ENCODE measurements at regions not wholly inside any gene's neighbourhood (a gene's known extent, or its start where the extent isn't known, plus 50 kb on each side); places are given as distances from the start of the nearest gene placed in this dataset.

DNA sequence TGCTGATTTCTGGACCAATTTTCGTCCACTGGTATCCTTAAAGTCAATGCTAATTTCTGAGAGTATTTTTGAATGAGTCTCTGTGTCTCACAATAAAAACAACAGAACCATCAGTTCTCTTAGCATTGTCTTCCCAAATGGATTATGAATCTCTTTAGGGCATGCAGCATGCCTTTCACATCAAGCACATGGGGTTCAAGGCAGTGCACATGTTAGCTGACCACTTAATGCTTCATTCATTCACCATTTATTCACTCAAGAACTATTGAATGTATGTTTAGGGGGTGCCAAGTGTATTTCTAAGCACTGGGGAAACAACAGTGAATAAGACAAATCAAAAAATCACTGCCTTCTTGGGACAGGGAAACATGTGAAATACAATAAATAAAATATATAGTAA is 126.7 kb upstream of the SLC44A3 start:
- H3K27me3 ChIP-seq (ENCODE audit: control insufficient read depth in 4 of 4, insufficient read depth in 4 of 4, low read length in 3 of 4) = no peaks in the 10 kb centered on the region
- no peak overlapping the region for H3K27ac ChIP-seq (ENCODE audit: low read depth in 1 of 2, low read length in 2 of 2)
- H3K4me1 ChIP-seq (ENCODE audit: control insufficient read depth in 4 of 4, insufficient read depth in 4 of 4, low read length in 3 of 4) = no peaks in the 10 kb centered on the region
- no peak overlapping the region for H3K4me3 ChIP-seq (ENCODE audit: low read depth in 1 of 3, low read length in 3 of 3)
- DNase-seq (ENCODE audit: low spot score) = no peak
- WGBS = 90% methylated on average over 1 of the region's 1 CpG
- no peak overlapping the region for H3K9ac ChIP-seq (ENCODE audit: low read depth in 1 of 2, low read length in 2 of 2)
- H3K9me3 ChIP-seq (ENCODE audit: control insufficient read depth in 4 of 4, low read length in 3 of 4) = peaks cover 5 to 9% (median 6%) of the 10 kb centered on the region in 4 donors
- no peaks in the 10 kb centered on the region for H3K36me3 ChIP-seq (ENCODE audit: control insufficient read depth in 4 of 4, insufficient read depth in 3 of 4, low read depth in 1 of 4, low read length in 3 of 4)
- TF ChIP-seq FOXA1 (IDR thresholded peaks at IDR 0.05) = no peak
- no peak for TF ChIP-seq TAF1 (conservative IDR thresholded peaks at IDR 0.05)
- no peak for TF ChIP-seq EGR1 (IDR thresholded peaks at IDR 0.05; ENCODE audit: low read depth in 2 of 2)
- TF ChIP-seq RAD21 (IDR thresholded peaks at IDR 0.05) = no peak
- TF ChIP-seq, protein P1, sequence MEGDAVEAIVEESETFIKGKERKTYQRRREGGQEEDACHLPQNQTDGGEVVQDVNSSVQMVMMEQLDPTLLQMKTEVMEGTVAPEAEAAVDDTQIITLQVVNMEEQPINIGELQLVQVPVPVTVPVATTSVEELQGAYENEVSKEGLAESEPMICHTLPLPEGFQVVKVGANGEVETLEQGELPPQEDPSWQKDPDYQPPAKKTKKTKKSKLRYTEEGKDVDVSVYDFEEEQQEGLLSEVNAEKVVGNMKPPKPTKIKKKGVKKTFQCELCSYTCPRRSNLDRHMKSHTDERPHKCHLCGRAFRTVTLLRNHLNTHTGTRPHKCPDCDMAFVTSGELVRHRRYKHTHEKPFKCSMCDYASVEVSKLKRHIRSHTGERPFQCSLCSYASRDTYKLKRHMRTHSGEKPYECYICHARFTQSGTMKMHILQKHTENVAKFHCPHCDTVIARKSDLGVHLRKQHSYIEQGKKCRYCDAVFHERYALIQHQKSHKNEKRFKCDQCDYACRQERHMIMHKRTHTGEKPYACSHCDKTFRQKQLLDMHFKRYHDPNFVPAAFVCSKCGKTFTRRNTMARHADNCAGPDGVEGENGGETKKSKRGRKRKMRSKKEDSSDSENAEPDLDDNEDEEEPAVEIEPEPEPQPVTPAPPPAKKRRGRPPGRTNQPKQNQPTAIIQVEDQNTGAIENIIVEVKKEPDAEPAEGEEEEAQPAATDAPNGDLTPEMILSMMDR (IDR thresholded peaks at IDR 0.05; ENCODE audit: low read depth, low read length, missing input control) = no peak

DNA sequence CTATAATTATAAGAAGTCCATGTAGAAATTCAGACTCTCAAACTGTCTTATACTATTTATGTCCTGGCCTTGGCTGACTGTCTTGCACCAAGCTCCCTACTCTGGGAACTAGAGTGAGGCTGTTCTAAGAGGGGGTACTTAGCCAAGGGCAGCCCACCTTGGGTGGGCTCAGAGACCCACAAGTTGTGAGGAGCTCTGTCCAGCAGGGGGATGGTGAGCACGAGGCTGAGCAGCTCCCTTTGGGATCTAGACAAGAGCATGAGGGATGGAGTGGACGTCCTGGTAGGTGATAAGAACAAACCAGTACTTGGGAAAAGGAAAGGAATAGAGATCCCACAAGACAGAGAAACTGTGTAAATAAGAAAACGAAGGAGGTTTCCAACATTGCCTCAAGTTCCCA is 127.1 kb upstream of the SLC44A3 start:
- WGBS = 90% methylated on average over 3 of the region's 3 CpGs
- Histone ChIP-seq H3K27ac (ENCODE audit: low read depth in 1 of 2, low read length in 2 of 2) (no peak overlapping the region), H3K9ac (ENCODE audit: low read depth in 1 of 2, low read length in 2 of 2) (no peak overlapping the region), H3K9me3 (ENCODE audit: control insufficient read depth in 4 of 4, low read length in 3 of 4) (peaks cover 5 to 9% (median 6%) of the 10 kb centered on the region in 4 donors), H3K27me3 (ENCODE audit: control insufficient read depth in 4 of 4, insufficient read depth in 4 of 4, low read length in 3 of 4) (no peaks in the 10 kb centered on the region), H3K4me1 (ENCODE audit: control insufficient read depth in 4 of 4, insufficient read depth in 4 of 4, low read length in 3 of 4) (no peaks in the 10 kb centered on the region), H3K36me3 (ENCODE audit: control insufficient read depth in 4 of 4, insufficient read depth in 3 of 4, low read depth in 1 of 4, low read length in 3 of 4) (no peaks in the 10 kb centered on the region), H3K4me3 (ENCODE audit: low read depth in 1 of 3, low read length in 3 of 3) (no peak overlapping the region)
- no peak for DNase-seq (ENCODE audit: low spot score)
- TF ChIP-seq, protein P2, sequence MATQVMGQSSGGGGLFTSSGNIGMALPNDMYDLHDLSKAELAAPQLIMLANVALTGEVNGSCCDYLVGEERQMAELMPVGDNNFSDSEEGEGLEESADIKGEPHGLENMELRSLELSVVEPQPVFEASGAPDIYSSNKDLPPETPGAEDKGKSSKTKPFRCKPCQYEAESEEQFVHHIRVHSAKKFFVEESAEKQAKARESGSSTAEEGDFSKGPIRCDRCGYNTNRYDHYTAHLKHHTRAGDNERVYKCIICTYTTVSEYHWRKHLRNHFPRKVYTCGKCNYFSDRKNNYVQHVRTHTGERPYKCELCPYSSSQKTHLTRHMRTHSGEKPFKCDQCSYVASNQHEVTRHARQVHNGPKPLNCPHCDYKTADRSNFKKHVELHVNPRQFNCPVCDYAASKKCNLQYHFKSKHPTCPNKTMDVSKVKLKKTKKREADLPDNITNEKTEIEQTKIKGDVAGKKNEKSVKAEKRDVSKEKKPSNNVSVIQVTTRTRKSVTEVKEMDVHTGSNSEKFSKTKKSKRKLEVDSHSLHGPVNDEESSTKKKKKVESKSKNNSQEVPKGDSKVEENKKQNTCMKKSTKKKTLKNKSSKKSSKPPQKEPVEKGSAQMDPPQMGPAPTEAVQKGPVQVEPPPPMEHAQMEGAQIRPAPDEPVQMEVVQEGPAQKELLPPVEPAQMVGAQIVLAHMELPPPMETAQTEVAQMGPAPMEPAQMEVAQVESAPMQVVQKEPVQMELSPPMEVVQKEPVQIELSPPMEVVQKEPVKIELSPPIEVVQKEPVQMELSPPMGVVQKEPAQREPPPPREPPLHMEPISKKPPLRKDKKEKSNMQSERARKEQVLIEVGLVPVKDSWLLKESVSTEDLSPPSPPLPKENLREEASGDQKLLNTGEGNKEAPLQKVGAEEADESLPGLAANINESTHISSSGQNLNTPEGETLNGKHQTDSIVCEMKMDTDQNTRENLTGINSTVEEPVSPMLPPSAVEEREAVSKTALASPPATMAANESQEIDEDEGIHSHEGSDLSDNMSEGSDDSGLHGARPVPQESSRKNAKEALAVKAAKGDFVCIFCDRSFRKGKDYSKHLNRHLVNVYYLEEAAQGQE (IDR thresholded peaks at IDR 0.05) = no peak
- no peak for TF ChIP-seq FOXA1 (IDR thresholded peaks at IDR 0.05)
- no peak for TF ChIP-seq TAF1 (conservative IDR thresholded peaks at IDR 0.05)
- TF ChIP-seq NR2F2 (IDR thresholded peaks at IDR 0.05) = no peak
- TF ChIP-seq EGR1 (IDR thresholded peaks at IDR 0.05; ENCODE audit: low read depth in 2 of 2) = no peak
- no peak for TF ChIP-seq RXRA (IDR thresholded peaks at IDR 0.05)
- TF ChIP-seq HNF4A (conservative IDR thresholded peaks at IDR 0.05) = no peak
- TF ChIP-seq RAD21 (IDR thresholded peaks at IDR 0.05) = no peak
- TF ChIP-seq, protein P3, sequence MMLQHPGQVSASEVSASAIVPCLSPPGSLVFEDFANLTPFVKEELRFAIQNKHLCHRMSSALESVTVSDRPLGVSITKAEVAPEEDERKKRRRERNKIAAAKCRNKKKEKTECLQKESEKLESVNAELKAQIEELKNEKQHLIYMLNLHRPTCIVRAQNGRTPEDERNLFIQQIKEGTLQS (IDR thresholded peaks at IDR 0.05) = no peak
- TF ChIP-seq FOXA2 (IDR thresholded peaks at IDR 0.05) = no peak
- no peak for TF ChIP-seq HNF4G (IDR thresholded peaks at IDR 0.05)
- TF ChIP-seq, protein P4, sequence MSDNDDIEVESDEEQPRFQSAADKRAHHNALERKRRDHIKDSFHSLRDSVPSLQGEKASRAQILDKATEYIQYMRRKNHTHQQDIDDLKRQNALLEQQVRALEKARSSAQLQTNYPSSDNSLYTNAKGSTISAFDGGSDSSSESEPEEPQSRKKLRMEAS (IDR thresholded peaks at IDR 0.05) = no peak
- no peak for TF ChIP-seq JUND (IDR thresholded peaks at IDR 0.05)
- TF ChIP-seq, protein P5, sequence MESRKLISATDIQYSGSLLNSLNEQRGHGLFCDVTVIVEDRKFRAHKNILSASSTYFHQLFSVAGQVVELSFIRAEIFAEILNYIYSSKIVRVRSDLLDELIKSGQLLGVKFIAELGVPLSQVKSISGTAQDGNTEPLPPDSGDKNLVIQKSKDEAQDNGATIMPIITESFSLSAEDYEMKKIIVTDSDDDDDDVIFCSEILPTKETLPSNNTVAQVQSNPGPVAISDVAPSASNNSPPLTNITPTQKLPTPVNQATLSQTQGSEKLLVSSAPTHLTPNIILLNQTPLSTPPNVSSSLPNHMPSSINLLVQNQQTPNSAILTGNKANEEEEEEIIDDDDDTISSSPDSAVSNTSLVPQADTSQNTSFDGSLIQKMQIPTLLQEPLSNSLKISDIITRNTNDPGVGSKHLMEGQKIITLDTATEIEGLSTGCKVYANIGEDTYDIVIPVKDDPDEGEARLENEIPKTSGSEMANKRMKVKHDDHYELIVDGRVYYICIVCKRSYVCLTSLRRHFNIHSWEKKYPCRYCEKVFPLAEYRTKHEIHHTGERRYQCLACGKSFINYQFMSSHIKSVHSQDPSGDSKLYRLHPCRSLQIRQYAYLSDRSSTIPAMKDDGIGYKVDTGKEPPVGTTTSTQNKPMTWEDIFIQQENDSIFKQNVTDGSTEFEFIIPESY (IDR thresholded peaks at IDR 0.05) = no peak
- TF ChIP-seq, protein P1 (IDR thresholded peaks at IDR 0.05; ENCODE audit: low read depth, low read length, missing input control) = no peak

All from liver (tissue), 8 donors.